Stimulated activated CD4-positive, alpha-beta T cell treated with anti-CD3 and anti-CD28 coated beads, Interleukin-15, amount 100 ng/mL, for 1 hour (primary cell): ENCODE measurements at regions not wholly inside any gene's neighbourhood (a gene's known extent, or its start where the extent isn't known, plus 50 kb on each side); places are given as distances from the start of the nearest gene placed in this dataset.

ENCODE experiments used
- DNase-seq, 2 donors: peaks; one replicate each; pipeline ENCODE4 v3.0.0-alpha.2; 2020; ENCODE audit warnings: low read depth in 1 of 2, low spot score in 1 of 2

GRCh38 chr2:12274591-12274990 is 442.1 kb upstream of the TRIB2 start:
- DNase-seq: no peak

DNA sequence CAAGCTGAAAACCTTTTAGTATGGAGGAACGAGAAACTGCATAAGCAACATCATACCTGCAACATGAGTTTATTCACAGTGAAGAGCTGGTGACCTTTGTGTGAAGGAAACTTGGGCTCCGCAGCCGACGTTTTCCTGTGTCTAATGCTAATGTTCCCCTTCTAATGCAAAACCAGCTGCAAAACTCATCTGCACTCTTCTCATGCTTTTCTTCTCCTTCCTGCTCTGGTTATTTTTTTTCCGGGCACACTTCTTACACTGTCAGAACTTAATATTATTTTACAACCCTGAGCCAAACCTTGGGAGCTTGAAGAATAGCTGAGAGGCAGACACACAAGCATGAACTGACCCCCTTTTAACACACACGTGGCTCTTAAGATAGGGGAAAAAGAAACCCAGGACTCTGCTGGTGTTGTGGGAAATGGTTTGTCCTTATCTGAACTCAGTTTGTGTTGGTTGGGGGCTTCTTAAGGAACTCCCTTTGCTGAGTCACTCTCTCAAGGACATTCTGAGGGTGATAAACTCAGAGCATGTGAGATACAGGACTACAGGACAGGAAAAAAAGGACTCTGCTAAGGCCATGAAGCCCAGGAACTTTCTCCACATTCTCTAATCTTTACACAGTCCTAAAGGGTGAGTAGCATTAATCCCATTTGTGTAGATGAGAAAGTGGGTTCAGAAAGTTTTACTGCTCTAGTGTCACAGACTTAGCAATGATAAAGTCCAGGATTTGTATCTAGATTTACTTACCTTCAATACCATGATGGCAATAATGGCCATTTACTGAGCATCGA is 439.3 kb upstream of the TRIB2 start:
- no peak for DNase-seq

DNA sequence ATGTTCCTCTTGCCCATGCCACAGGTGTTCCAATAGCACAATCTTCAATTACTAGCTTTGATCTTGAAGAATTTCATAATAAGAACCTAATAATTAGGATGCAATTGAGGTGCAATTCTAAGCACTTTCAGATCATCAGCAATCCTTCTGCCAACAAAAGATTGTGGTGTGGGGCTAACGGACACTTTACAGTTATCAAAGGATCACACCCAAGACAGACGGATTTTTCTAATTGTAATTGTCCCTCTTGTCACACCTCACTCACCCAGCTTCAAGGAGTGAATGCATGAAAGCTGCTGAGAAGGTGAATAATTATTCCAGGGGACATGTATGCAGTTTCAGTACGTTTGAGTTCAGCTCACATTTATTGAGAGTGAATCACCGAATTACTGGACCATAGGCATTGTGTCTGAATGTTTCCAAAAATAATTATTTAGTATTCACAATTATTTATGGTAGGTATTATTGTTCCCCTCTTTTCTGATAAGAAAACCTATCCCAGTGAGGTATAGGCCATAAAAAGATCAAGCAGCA is 438.5 kb upstream of the TRIB2 start:
- DNase-seq: no peak

DNA sequence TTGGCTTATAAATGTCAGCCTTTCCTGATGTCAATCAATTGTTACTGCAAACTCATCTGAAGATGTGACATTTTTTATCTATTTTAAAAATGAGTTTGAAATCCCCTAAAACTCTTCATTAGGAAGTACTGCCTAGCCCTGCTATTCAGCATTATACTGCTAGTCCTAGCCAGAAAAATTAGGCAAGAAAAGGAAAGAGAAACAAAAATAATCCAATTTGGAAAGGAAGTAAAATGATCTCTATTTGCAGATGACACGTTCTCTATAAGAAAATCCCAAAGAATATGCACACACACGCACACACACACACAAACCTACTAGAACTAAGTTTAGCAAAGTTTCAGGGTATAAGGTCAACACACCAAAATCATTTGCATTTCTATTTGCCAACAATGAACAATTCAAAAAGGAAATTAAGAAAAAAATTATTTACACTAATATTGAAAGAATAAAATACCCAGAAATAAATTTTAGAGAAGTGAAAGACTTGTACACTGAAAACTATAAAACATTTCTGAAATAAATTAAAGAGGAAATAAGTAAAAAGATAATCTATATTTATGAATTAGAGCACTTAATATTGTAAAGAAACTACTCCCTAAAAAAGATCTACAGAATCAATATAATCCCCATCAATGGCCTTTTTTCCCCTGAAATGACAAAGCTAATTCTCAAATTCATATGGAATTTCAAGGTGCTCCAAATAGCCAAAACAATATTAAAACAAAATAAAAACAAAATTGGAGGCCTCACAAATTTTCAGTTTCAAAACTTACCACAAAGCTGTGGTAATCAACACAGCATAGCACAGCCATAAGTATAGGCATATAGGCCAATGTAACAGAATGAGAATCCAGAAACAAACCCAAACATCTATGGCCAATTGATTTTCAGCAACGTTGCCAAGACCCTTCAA is 433.7 kb upstream of the TRIB2 start:
- DNase-seq: no peak

- no peak for DNase-seq
These were observed 432.7 kb upstream of the TRIB2 start for GRCh38 chr2:12284037-12284436.

GRCh38 chr2:12284487-12284886 is 432.2 kb upstream of the TRIB2 start:
- DNase-seq: no peak

DNA sequence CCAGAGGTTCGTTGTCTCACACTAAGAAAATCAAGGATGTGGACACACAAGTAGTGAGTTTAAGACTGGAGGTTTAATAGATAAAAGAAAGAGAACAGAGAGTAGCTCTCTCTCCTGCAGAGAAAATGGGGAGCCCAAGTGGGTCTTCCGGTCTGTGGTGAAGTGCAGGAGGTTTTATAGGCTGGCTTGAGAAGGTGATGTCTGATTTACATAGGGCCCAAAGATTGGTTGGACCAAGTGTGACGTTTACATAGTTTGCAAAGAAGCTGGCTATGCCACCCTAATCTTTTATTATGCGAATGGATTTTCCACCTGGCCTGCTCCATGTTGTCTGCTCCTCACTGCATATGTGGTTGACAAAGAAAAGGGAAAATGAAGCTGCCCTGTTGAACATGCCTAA is 430.4 kb upstream of the TRIB2 start:
- DNase-seq: no peak

DNA sequence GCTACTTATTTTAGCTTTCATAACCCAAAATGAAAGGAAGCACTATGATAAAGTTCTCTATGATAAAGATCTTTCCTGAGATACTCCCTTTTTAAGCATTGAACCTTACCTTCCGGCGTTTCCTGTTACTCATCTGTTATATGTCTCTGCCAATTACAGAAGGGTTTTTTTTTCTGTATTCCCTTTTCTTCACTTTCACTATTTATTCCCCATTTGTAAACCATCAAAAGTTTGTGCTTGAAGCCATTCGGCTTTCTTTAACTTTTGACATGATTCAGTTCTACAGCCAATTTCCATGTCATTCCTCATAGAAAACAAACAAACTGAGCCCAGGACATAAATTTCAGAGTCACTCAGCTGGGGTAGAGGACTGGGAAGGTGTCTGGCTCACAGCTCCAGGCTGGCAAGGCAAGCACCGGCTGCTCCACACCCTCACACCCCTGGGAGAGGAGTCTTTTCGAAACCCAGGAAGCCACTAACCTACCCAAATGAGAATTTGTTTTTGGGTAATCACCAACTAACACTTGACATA is 429.4 kb upstream of the TRIB2 start:
- DNase-seq: no peak

GRCh38 chr2:12288048-12288447 is 428.7 kb upstream of the TRIB2 start:
- DNase-seq: no peak

DNA sequence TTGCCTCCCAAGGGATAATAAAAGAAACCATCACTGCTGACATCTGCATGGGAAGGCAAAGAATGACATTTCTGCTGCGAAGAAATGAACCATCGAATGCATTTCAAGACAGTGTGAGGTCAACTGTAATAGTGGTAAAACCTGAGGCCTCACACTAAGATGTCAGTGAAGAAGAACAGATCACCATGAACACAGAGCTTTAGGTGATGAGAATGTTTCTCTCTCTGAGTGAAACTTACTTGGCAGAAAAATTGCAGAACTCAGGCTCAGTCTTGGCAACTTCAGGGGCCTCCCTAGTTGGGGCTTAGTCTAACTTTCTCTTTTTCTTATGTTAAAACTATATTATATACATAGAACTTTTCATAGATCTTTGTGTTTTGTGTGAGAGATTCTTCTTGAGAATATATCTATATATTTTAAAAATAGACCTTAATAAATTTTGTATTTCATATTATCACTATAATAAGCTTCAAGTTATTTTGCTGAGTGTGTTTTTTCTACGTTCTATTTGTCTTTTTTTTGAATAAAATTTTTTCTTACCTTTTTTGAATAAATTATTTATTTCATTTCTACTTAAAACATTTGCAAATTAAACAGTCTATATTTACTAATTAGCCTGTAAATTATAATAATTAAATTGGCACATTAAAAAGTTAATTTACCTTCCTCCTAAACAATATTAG is 427.5 kb upstream of the TRIB2 start:
- no peak for DNase-seq

GRCh38 chr2:12291303-12291702 is 425.4 kb upstream of the TRIB2 start:
- no peak for DNase-seq

DNA sequence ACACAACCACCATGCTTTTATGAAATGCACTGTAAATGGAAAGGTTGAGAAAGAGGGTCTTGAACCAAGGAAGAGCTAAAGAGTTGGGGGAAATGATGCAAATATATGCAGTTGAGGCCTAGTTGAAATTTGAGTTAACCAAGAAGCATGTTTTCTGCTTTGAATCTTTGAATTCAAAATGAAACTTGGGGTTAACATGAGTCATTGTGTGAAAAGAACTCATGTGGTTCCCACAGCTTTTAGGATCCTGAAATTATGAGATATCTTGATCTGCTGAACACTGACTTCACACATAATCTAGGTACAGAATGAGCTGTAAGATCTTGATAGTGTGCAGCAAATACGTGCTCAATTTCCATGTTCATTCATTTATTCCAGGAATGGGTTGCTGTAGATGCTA is 422.9 kb upstream of the TRIB2 start:
- no peak for DNase-seq

DNA sequence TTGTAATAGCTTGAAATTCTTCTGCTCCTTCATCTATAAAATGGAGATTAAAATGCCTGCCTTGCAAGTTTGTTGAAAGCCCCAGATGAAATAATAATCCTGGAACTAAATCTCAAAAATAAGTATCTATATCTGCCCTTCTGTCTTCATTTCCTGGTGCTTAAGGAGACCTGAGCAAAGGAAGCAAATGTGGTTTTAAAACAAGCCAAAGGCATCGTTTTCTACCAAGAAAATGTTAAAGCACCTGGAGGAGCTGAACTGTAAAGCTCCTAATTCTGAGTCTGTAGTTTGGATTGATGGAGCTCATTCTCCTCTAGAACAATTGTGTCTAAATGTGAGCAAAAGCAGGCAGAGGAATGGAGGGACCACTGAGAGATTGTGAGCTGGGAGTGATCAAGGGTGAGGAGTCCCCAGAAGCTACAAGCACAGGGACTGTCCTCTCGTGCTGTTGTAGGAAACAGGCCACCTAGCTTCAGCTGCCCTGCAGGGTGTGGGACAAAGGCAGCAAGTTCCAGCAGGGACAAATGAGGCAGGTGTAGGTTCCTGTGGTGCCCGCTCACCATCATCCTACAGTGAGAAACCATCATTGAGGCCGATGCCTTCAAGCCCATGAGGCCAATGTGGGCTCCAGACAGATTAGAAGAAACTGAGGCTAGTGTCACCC is 420.7 kb upstream of the TRIB2 start:
- DNase-seq: no peak

DNA sequence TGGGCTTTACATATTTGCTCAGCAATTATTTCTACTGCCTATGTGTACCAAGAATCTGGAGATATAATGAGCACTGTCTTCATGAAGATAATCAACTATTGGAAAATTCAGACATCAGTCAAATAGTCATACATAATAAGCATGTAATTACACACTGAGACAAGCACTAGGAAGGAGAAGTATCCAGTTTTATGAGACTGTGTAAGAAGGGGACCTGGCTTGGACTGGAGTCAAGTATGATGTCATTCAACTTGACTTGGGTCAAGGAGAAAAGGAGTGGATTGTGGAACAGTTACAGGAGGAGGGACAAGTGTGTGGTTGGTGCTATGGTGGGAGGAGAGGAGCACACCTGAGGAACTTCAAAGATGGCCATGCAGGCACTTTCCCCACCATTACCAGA is 419.8 kb upstream of the TRIB2 start:
- DNase-seq: no peak

GRCh38 chr2:12298352-12298751 is 418.4 kb upstream of the TRIB2 start:
- no peak for DNase-seq

DNA sequence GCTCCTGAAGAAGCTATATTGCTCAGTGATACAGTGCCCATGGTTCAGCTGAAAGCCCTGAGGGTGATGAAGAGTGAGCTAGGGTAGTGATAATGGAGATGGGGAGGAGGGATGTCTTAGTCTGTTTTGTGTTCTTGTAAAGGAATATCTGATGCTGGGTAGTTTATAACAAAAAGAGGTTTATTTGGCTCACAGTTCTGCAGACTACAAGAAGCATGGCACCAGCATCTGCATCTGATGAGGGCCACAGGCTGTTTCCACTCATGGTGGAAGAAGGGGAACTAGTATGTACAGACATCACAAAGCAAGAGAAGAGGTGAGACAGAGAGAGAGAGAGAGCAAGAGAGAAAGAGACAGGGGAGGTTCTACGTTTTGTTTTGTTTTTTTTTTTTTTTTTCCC is 417.3 kb upstream of the TRIB2 start:
- DNase-seq: no peak

GRCh38 chr2:12300019-12300602 is 416.6 kb upstream of the TRIB2 start:
- no peak for DNase-seq

- DNase-seq: no peak
These were observed 415.8 kb upstream of the TRIB2 start for GRCh38 chr2:12300927-12301326.

- DNase-seq: no peak
These were observed 414.6 kb upstream of the TRIB2 start for GRCh38 chr2:12302140-12302539.

GRCh38 chr2:12302691-12303090 is 414.0 kb upstream of the TRIB2 start:
- DNase-seq: no peak
